ENCODE measurements at regions not wholly inside any gene's neighbourhood (a gene's known extent, or its start where the extent isn't known, plus 50 kb on each side); places are given as distances from the start of the nearest gene placed in this dataset.
A peak's percentile ranks its signal among the peaks of the same experiment; 100 is the strongest.
"Not testable (repeated sequence)": the region's sequence is repeated elsewhere in the genome, so short reads cannot be mapped to it uniquely, and the experiment has no call there.

DNA sequence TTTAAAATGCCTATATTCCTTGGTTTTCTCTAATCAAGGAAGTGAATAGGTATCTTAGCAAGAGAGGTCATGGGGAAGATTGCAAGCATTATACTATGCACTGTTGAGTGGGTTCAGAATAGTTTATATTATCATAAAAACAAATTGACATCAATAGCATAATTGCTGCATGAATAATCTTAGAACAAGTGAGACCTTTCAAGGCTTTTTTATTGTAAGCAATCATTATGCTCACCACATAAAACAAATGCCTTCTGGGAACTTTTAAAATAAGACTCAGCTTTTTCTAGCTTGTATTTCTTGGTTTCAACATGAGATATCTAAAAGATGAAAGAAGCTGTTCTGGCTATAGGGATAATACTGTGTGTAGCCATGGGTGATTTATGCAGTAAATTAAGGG lies 135.6 kb upstream of the ZC3H12C start:
- TF ChIP-seq TAF1 (IDR thresholded peaks at IDR 0.05; ENCODE audit: low read depth, low read length) (no peak), POLR2A (IDR thresholded peaks at IDR 0.05; ENCODE audit: low read depth, low read length) (no peak), SPI1 (IDR thresholded peaks at IDR 0.05; ENCODE audit: low read depth, low read length) (no peak), POLR2AphosphoS5 (IDR thresholded peaks at IDR 0.05; ENCODE audit: low read depth, low read length) (no peak), POU2F2 (IDR thresholded peaks at IDR 0.05; ENCODE audit: low read depth, low read length) (no peak), PAX5 (IDR thresholded peaks at IDR 0.05; ENCODE audit: insufficient read depth, low read length, severe bottlenecking) (no peak)
- FAIRE-seq (no peak), DNase-seq (ENCODE audit: insufficient read length, low spot score) (no peak)

- FAIRE-seq (no peak), DNase-seq (ENCODE audit: insufficient read length, low spot score) (no peak)
- TF ChIP-seq POLR2AphosphoS5 (IDR thresholded peaks at IDR 0.05; ENCODE audit: low read depth, low read length), result no peak
- TF ChIP-seq SPI1 (IDR thresholded peaks at IDR 0.05; ENCODE audit: low read depth, low read length), result no peak
- no peak for TF ChIP-seq PAX5 (IDR thresholded peaks at IDR 0.05; ENCODE audit: insufficient read depth, low read length, severe bottlenecking)
These were observed 134.9 kb upstream of the ZC3H12C start for GRCh38 chr11:109958131-109958820.

DNA sequence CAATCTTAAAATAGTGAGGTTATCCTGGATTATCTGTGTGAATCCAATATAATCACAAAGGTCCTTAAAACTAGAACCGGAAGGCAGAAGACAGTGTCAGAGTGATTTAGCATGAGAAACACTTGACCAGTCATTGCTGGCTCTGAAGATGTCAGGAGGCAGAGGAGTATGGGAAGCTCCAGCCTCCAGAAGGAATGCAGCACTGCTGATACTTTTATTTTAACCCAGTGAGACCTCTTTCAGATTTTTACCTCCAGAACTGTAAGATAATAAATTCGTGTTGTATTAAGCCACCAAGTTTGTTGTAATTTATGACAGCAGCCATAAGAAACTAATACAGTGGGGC lies 134.4 kb upstream of the ZC3H12C start:
- DNase-seq (ENCODE audit: insufficient read length, low spot score) (no peak), FAIRE-seq (peak; percentile 59)
- no peak for TF ChIP-seq TAF1 (IDR thresholded peaks at IDR 0.05; ENCODE audit: low read depth, low read length)
- no peak for TF ChIP-seq POLR2A (IDR thresholded peaks at IDR 0.05; ENCODE audit: low read depth, low read length)
- no peak for TF ChIP-seq PAX5 (IDR thresholded peaks at IDR 0.05; ENCODE audit: insufficient read depth, low read length, severe bottlenecking)
- TF ChIP-seq POU2F2 (IDR thresholded peaks at IDR 0.05; ENCODE audit: low read depth, low read length), result no peak
- TF ChIP-seq SPI1 (IDR thresholded peaks at IDR 0.05; ENCODE audit: low read depth, low read length), result no peak
- no peak for TF ChIP-seq POLR2AphosphoS5 (IDR thresholded peaks at IDR 0.05; ENCODE audit: low read depth, low read length)

- DNase-seq (ENCODE audit: insufficient read length, low spot score) (no peak), FAIRE-seq (no peak)
- no peak for TF ChIP-seq POU2F2 (IDR thresholded peaks at IDR 0.05; ENCODE audit: low read depth, low read length)
These were observed 132.4 kb upstream of the ZC3H12C start for GRCh38 chr11:109960831-109961230.

DNA sequence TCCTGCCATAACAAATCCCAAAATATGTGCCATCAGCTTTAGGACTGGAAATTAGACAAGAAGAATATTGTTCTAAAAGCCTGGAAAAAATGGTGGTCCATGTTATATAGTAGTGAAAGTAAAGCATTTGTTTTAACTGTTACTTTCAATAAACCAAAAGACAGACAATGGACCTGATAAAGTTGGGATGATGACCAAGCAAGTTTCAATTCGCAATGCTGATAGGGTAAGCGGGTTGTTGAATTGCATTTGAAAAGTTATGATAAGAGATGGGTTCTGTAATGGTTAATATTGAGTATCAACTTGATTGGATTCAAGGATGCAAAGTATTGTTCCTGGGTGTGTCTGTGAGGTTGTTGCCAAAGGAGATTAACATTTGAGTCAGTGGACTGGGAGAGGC lies 131.9 kb upstream of the ZC3H12C start:
- DNase-seq (ENCODE audit: insufficient read length, low spot score) (no peak), FAIRE-seq (no peak)
- TF ChIP-seq SPI1 (IDR thresholded peaks at IDR 0.05; ENCODE audit: low read depth, low read length) (no peak), POLR2AphosphoS5 (IDR thresholded peaks at IDR 0.05; ENCODE audit: low read depth, low read length) (no peak), TAF1 (IDR thresholded peaks at IDR 0.05; ENCODE audit: low read depth, low read length) (no peak), POU2F2 (IDR thresholded peaks at IDR 0.05; ENCODE audit: low read depth, low read length) (no peak), POLR2A (IDR thresholded peaks at IDR 0.05; ENCODE audit: low read depth, low read length) (no peak), PAX5 (IDR thresholded peaks at IDR 0.05; ENCODE audit: insufficient read depth, low read length, severe bottlenecking) (no peak)

- no peak for FAIRE-seq
- no peak for DNase-seq (ENCODE audit: insufficient read length, low spot score)
These were observed 130.1 kb upstream of the ZC3H12C start for GRCh38 chr11:109963101-109963500.

DNA sequence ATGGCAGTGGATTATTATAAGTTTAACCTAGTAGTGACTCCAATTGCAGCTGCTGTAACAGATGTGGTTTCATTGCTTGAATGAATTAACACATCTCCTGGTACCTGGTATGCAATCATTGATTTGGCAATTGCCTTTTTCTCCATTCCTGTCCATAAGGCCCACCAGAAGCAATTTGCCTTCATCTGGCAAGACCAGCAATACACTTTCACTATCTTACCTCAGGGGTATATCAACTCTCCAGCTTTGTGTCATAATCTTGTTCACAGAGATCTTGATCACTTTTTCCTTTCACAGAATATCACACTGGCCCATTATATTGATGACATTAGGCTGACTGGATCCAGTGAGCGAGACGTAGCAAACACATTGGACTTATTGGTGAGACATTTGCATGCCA lies 128.7 kb upstream of the ZC3H12C start:
- no peak for DNase-seq (ENCODE audit: insufficient read length, low spot score)
- no peak for FAIRE-seq
- TF ChIP-seq POU2F2 (IDR thresholded peaks at IDR 0.05; ENCODE audit: low read depth, low read length) (no peak), POLR2A (IDR thresholded peaks at IDR 0.05; ENCODE audit: low read depth, low read length) (no peak), TAF1 (IDR thresholded peaks at IDR 0.05; ENCODE audit: low read depth, low read length) (no peak), POLR2AphosphoS5 (IDR thresholded peaks at IDR 0.05; ENCODE audit: low read depth, low read length) (no peak), SPI1 (IDR thresholded peaks at IDR 0.05; ENCODE audit: low read depth, low read length) (no peak), PAX5 (IDR thresholded peaks at IDR 0.05; ENCODE audit: insufficient read depth, low read length, severe bottlenecking) (no peak)

More at GRCh38 chr11:109963101-109963500, 130.1 kb upstream of the ZC3H12C start:
- TF ChIP-seq POU2F2 (IDR thresholded peaks at IDR 0.05; ENCODE audit: low read depth, low read length) (no peak), POLR2AphosphoS5 (IDR thresholded peaks at IDR 0.05; ENCODE audit: low read depth, low read length) (no peak), SPI1 (IDR thresholded peaks at IDR 0.05; ENCODE audit: low read depth, low read length) (no peak), POLR2A (IDR thresholded peaks at IDR 0.05; ENCODE audit: low read depth, low read length) (no peak), PAX5 (IDR thresholded peaks at IDR 0.05; ENCODE audit: insufficient read depth, low read length, severe bottlenecking) (no peak), TAF1 (IDR thresholded peaks at IDR 0.05; ENCODE audit: low read depth, low read length) (no peak)

- FAIRE-seq, result peak; percentile 23
These were observed 127.7 kb upstream of the ZC3H12C start for GRCh38 chr11:109965445-109965844.

GRCh38 chr11:109965926-109966325 lies 127.3 kb upstream of the ZC3H12C start:
- not testable (repeated sequence) for DNase-seq (ENCODE audit: insufficient read length, low spot score)
- peak; percentile 16 for FAIRE-seq

More at GRCh38 chr11:109965445-109965844, 127.7 kb upstream of the ZC3H12C start:
- not testable (repeated sequence) for DNase-seq (ENCODE audit: insufficient read length, low spot score)

DNA sequence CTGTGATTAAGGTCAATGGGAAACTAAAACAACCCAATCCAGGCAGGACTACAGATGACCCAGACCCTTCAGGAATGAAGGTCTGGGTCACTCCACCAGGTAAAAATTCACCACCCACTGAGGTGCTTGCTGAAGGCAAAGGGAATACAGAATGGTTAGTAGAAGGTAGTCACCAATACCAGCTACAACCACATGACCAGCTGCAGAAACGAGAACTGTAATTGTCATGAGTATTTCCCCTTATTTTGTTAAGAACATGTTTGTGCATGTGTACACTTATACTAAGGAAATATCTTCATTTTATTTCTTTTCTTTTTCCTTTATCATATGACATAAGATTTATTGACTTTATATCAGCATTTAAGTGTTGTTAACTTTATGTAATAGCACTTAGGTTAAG lies 126.1 kb upstream of the ZC3H12C start:
- not testable (repeated sequence) for DNase-seq (ENCODE audit: insufficient read length, low spot score)
- TF ChIP-seq SPI1 (IDR thresholded peaks at IDR 0.05; ENCODE audit: low read depth, low read length), result peak; percentile 49; the same call in 1 of the 2 replicates
- peak; percentile 67 for FAIRE-seq

GRCh38 chr11:109968299-109968698 lies 124.9 kb upstream of the ZC3H12C start:
- no peak for TF ChIP-seq POLR2AphosphoS5 (IDR thresholded peaks at IDR 0.05; ENCODE audit: low read depth, low read length)
- no peak for TF ChIP-seq POU2F2 (IDR thresholded peaks at IDR 0.05; ENCODE audit: low read depth, low read length)
- TF ChIP-seq TAF1 (IDR thresholded peaks at IDR 0.05; ENCODE audit: low read depth, low read length), result no peak
- TF ChIP-seq PAX5 (IDR thresholded peaks at IDR 0.05; ENCODE audit: insufficient read depth, low read length, severe bottlenecking), result no peak
- no peak for TF ChIP-seq SPI1 (IDR thresholded peaks at IDR 0.05; ENCODE audit: low read depth, low read length)
- TF ChIP-seq POLR2A (IDR thresholded peaks at IDR 0.05; ENCODE audit: low read depth, low read length), result no peak
- DNase-seq (ENCODE audit: insufficient read length, low spot score) (no peak), FAIRE-seq (peak; percentile 13)
